ENCODE measurements at regions not wholly inside any gene's neighbourhood (a gene's known extent, or its start where the extent isn't known, plus 50 kb on each side); places are given as distances from the start of the nearest gene placed in this dataset.

GRCh38 chr4:187190390-187190789, 466.7 kb upstream of the FAT1 start:
- no peak for DNase-seq

GRCh38 chr4:187191676-187192075, 468.0 kb upstream of the FAT1 start:
- DNase-seq: no peak

GRCh38 chr4:187192266-187192665, 468.6 kb upstream of the FAT1 start:
- no peak for DNase-seq

- DNase-seq: no peak
These were observed 469.5 kb upstream of the FAT1 start for GRCh38 chr4:187193141-187193540.

- no peak for DNase-seq
These were observed 480.8 kb upstream of the FAT1 start for GRCh38 chr4:187204389-187204918.

GRCh38 chr4:187207931-187208330, 484.3 kb upstream of the FAT1 start:
- no peak for DNase-seq

- no peak for DNase-seq
These were observed 485.0 kb upstream of the FAT1 start for GRCh38 chr4:187208651-187209050.

- DNase-seq: peak; percentile 53
These were observed 486.4 kb upstream of the FAT1 start for GRCh38 chr4:187209921-187210613.

- DNase-seq: no peak
These were observed 488.9 kb upstream of the FAT1 start for GRCh38 chr4:187212446-187213080.

GRCh38 chr4:187215438-187215837, 491.8 kb upstream of the FAT1 start:
- DNase-seq: no peak

- no peak for DNase-seq
These were observed 495.1 kb upstream of the FAT1 start for GRCh38 chr4:187218705-187219245.

GRCh38 chr4:187224560-187224959, 500.9 kb upstream of the FAT1 start:
- DNase-seq: no peak

- no peak for DNase-seq
These were observed 504.4 kb upstream of the FAT1 start for GRCh38 chr4:187227907-187228704.

GRCh38 chr4:187232196-187232595, 508.5 kb upstream of the FAT1 start:
- no peak for DNase-seq

GRCh38 chr4:187232796-187233195, 509.1 kb upstream of the FAT1 start:
- no peak for DNase-seq

GRCh38 chr4:187235456-187236170, 512.0 kb upstream of the FAT1 start:
- no peak for DNase-seq

- DNase-seq: peak; percentile 87
These were observed 512.7 kb upstream of the FAT1 start for GRCh38 chr4:187236209-187236890.

GRCh38 chr4:187238646-187239045, 515.0 kb upstream of the FAT1 start:
- no peak for DNase-seq

GRCh38 chr4:187251896-187252295, 528.2 kb upstream of the FAT1 start:
- no peak for DNase-seq

- no peak for DNase-seq
These were observed 533.2 kb upstream of the FAT1 start for GRCh38 chr4:187256897-187257296.

GRCh38 chr4:187258651-187259401, 535.2 kb upstream of the FAT1 start:
- no peak for DNase-seq

All from fibroblast of skin of abdomen (primary cell).